Ascending aorta (tissue), 2 donors: ENCODE measurements at regions not wholly inside any gene's neighbourhood (a gene's known extent, or its start where the extent isn't known, plus 50 kb on each side); places are given as distances from the start of the nearest gene placed in this dataset.

Experiments used
- DNase-seq, 2 donors: peaks; one replicate each; pipeline ENCODE4 v3.0.0-alpha.2; 2019; ENCODE audit warnings: low spot score in 2 of 2
- H3K27ac ChIP-seq, 2 donors: fragments of 200-600 bp; sonication (generic); one replicate each; pipeline ENCODE4 v1.5.1; 2016 to 2017; ENCODE audit warnings: mild to moderate bottlenecking in 1 of 2
- H3K27me3 ChIP-seq: fragments of 200-600 bp; sonication (generic); one replicate; pipeline ENCODE4 v1.5.1; 2017
- H3K36me3 ChIP-seq, 2 donors: fragments of 200-600 bp; sonication (generic); one replicate each; pipeline ENCODE4 v1.5.1; 2016
- H3K4me1 ChIP-seq, 2 donors: fragments of 200-600 bp; sonication (generic); one replicate each; pipeline ENCODE4 v1.5.1; 2016 to 2017; ENCODE audit warnings: mild to moderate bottlenecking in 1 of 2
- H3K4me3 ChIP-seq, 2 donors: fragments of 200-600 bp; sonication (generic); one replicate each; pipeline ENCODE4 v1.5.1; 2016 to 2017; ENCODE audit warnings: mild to moderate bottlenecking in 1 of 2
- H3K9me3 ChIP-seq, 2 donors: fragments of 200-600 bp; sonication (generic); one replicate each; pipeline ENCODE4 v1.5.1; 2016
- CTCF ChIP-seq, 3 experiments: fragments of 200-600 bp in 2 of 3; fragments of 450-650 bp in 1 of 3; sonication (generic) in 2 of 3; IDR thresholded peaks; one replicate each; pipeline ENCODE4 v1.5.1; 2016 to 2019; ENCODE audit warnings: antibody characterized with exemption in 3 of 3, mild to moderate bottlenecking in 1 of 3, moderate library complexity in 1 of 3
- intact Hi-C: fragments of 100-400 bp; cut with DNase I; formaldehyde crosslinking; loops from one replicate; pipeline ENCODE4 v1.15.1; 2023

DNA sequence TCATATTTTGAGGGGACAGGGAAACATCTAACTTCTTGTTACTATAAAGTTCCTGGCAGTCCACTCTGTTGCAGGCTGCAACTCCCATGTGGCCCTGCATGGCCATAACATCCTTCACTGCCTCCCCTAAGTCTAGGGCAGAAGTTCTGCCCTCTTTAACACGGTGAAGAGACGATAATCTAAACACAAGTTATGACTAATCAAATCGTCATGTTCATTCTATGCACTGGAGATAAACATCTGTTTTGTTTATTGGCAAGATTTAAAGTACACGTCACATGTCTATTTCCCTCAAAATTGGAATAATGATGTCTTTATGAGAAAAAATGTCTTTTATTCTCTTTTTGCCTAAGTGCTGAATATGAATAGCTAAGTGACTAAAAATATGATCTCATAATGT is 1629.4 kb downstream of the PCDH9 start:
- intact Hi-C loops, result no loop called here
- no peak overlapping the region for H3K27ac ChIP-seq

DNA sequence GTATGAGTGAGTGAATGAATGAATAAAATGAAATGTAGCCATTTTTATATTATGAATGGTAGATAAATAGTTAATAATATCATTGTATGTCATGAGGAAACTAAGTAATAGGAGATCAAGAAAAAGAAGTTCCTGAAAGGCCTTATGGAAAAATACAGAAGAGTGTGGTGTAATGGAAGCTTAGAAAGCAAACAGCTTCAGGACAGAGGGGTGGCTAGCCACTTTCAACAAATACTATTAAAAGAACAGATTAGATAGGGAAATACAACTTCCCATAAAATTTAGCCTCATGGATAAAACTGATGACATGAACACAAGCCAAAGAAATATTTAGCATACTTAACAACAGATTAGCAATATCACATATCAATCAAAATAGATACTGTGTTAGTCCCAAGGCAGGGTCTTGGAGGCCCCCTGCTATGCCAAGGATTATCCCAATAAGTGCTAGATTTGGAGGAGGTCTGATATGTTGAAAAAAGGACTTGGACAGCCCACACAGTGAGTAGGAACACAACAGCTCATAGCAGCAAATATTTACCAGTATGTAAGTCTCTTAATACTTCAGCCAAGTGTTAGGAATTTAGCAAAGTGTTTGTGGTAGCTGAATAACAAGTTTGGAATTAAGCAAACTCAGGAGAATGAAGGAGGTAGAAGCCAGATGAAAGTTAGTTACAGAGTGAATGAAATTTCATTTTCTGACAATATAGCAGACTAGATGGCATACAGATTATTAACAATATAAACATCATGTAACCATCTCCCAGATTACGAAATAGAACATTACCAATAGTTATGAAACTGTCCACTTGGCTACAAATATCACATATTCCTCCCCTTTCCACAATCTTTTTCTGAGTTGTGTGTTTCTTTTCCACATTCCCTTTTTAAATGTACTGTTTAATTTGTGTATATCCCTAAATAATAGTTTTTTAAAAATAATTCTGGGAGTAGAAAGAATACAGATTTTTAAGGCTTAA is 1632.0 kb downstream of the PCDH9 start:
- no peak for TF ChIP-seq CTCF (IDR thresholded peaks at IDR 0.05)
- Histone ChIP-seq H3K27me3 (no peaks in the 10 kb centered on the region), H3K9me3 (no peaks in the 10 kb centered on the region), H3K36me3 (no peaks in the 10 kb centered on the region), H3K4me1 (no peaks in the 10 kb centered on the region), H3K4me3 (no peak overlapping the region), H3K27ac (no peak overlapping the region)
- intact Hi-C loops, result no loop called here
- DNase-seq, result no peak

More for the DNA sequence above, 1629.4 kb downstream of the PCDH9 start:
- Histone ChIP-seq H3K36me3 (no peaks in the 10 kb centered on the region), H3K4me3 (no peak overlapping the region), H3K27me3 (no peaks in the 10 kb centered on the region), H3K4me1 (no peaks in the 10 kb centered on the region), H3K9me3 (no peaks in the 10 kb centered on the region)
- TF ChIP-seq CTCF (IDR thresholded peaks at IDR 0.05), result no peak
- DNase-seq, result no peak

DNA sequence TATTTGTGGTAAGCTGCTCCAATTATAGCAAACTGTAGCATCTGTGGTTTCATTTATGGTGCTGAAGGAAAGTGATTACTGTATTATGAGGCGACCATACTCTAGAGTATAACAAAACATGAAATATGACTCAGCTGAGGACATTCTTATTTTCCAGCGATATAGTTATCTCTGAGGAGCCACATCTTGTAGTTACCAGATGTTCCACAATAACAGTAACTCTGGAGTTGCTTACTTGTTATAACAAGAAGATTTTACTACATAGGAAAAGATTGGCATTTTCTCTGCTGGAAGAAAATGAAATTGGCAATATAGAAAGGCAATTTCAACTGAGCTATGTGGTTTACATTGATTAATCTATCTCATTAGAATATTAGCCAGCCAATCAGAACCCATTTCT is 1634.2 kb downstream of the PCDH9 start:
- no peaks in the 10 kb centered on the region for H3K27me3 ChIP-seq
- H3K9me3 ChIP-seq, result no peaks in the 10 kb centered on the region
- H3K4me1 ChIP-seq, result no peaks in the 10 kb centered on the region
- TF ChIP-seq CTCF (IDR thresholded peaks at IDR 0.05), result no peak
- no peak for DNase-seq
- no peak overlapping the region for H3K4me3 ChIP-seq
- H3K36me3 ChIP-seq, result no peaks in the 10 kb centered on the region
- intact Hi-C loops, result no loop called here
- no peak overlapping the region for H3K27ac ChIP-seq

DNA sequence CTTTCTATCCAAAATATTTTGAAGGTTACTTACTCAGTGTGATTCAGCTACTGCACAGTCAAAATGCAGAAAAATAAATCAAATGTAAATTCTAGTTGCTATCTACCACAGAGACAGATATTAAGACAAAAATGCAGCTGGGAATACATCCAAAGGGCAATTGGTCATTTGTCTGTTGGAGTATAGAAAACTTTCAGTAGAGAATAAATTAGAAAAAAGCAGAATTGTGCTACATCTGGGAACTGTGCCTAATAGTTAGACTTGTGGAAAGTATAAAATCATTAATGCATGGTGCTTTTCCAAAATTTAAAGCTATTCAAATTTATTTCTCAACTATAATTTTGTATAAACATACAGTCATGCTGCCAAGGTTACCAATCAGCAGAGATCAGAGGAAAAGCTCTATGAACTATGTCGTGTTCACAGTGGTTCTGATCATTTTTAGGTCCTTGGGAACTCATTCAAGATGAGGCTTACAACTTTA is 1635.8 kb downstream of the PCDH9 start:
- no peaks in the 10 kb centered on the region for H3K36me3 ChIP-seq
- DNase-seq, result no peak
- no peak overlapping the region for H3K27ac ChIP-seq
- H3K4me3 ChIP-seq, result no peak overlapping the region
- TF ChIP-seq CTCF (IDR thresholded peaks at IDR 0.05), result no peak
- H3K9me3 ChIP-seq, result no peaks in the 10 kb centered on the region
- no peaks in the 10 kb centered on the region for H3K4me1 ChIP-seq
- H3K27me3 ChIP-seq, result no peaks in the 10 kb centered on the region
- intact Hi-C loops, result no loop called here

DNA sequence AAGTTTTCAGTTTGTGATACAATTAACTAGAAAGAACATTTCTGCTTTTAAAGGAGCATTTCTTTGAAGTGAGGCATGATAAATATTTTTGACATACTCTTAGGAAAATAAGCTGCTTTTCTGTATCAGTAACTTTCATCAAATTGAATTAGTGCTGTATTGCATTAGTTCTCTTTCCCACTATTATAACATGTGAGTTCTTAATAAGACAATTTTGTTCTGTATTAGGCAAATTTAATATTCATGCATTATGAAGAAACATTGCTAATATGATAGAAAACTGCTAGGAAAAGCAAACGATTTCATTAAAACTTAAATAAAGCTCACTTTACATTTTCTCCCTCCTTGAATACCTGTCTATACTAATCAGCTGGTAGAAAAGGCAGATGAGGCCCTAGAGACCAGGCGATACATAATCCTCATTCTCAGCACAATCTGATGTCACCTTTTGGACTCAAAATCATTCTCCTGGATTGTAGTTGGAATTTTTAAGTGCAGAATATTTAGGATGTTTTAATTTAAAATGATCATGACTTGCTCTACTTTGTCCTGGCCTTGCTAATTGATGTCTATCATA is 1636.8 kb downstream of the PCDH9 start:
- Histone ChIP-seq H3K27ac (no peak overlapping the region), H3K4me1 (no peaks in the 10 kb centered on the region), H3K9me3 (no peaks in the 10 kb centered on the region), H3K27me3 (no peaks in the 10 kb centered on the region), H3K4me3 (no peak overlapping the region), H3K36me3 (no peaks in the 10 kb centered on the region)
- TF ChIP-seq CTCF (IDR thresholded peaks at IDR 0.05), result no peak
- intact Hi-C loops, result no loop called here
- no peak for DNase-seq
